ENCODE measurements at regions not wholly inside any gene's neighbourhood (a gene's known extent, or its start where the extent isn't known, plus 50 kb on each side); places are given as distances from the start of the nearest gene placed in this dataset.

DNA sequence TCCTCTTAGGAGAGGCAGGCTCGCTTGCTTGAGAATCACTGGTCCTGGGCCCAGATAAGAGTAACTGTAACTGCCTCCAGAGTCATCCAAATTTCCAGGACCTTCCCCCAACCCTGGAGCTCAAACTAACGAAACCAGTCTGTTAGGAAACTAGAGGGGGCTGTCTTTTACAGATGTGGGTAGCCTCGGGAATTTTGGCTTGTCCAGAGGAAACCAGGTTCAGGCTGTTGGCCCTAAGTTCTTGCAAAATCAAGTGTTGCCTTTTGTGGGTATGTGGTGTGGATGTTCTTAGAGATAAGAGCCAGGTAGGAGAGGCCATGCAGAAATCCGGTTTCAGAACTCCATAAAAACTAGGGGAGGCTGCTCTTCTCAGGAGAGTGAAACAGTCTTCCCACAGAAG is 125.0 kb upstream of the DLX2 start:
- Histone ChIP-seq H3K27me3 (ENCODE audit: control insufficient read depth, insufficient read depth, low read length) (no peaks in the 10 kb centered on the region), H3K9me3 (ENCODE audit: control insufficient read depth, insufficient read depth, low read depth, low read length) (no peaks in the 10 kb centered on the region), H3K27ac (ENCODE audit: low read length) (no peak overlapping the region), H3K4me3 (ENCODE audit: low read depth in 2 of 2, low read length in 2 of 2) (no peak overlapping the region), H3K36me3 (ENCODE audit: control insufficient read depth, insufficient read depth, low read length) (no peaks in the 10 kb centered on the region), H3K4me1 (ENCODE audit: control insufficient read depth, insufficient read depth, low read length) (no peaks in the 10 kb centered on the region)
- CTCF ChIA-PET, result no interaction called here
- POLR2A ChIA-PET, result no interaction called here
- intact Hi-C loops (cut with micrococcal nuclease; ENCODE audit: unreplicated experiment) (no loop called here), in situ Hi-C loops (cut with HindIII; ENCODE audit: low pct_unique_long_range_greater_than_20kb, low sequenced_read_pairs) (no loop called here)
- DNase-seq (ENCODE audit: low read depth, low spot score), result no peak
- BruUV-seq (replicated peaks), result no TSS peak
- ATAC-seq, result no peak
- TF ChIP-seq, protein P1, sequence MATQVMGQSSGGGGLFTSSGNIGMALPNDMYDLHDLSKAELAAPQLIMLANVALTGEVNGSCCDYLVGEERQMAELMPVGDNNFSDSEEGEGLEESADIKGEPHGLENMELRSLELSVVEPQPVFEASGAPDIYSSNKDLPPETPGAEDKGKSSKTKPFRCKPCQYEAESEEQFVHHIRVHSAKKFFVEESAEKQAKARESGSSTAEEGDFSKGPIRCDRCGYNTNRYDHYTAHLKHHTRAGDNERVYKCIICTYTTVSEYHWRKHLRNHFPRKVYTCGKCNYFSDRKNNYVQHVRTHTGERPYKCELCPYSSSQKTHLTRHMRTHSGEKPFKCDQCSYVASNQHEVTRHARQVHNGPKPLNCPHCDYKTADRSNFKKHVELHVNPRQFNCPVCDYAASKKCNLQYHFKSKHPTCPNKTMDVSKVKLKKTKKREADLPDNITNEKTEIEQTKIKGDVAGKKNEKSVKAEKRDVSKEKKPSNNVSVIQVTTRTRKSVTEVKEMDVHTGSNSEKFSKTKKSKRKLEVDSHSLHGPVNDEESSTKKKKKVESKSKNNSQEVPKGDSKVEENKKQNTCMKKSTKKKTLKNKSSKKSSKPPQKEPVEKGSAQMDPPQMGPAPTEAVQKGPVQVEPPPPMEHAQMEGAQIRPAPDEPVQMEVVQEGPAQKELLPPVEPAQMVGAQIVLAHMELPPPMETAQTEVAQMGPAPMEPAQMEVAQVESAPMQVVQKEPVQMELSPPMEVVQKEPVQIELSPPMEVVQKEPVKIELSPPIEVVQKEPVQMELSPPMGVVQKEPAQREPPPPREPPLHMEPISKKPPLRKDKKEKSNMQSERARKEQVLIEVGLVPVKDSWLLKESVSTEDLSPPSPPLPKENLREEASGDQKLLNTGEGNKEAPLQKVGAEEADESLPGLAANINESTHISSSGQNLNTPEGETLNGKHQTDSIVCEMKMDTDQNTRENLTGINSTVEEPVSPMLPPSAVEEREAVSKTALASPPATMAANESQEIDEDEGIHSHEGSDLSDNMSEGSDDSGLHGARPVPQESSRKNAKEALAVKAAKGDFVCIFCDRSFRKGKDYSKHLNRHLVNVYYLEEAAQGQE (IDR thresholded peaks at IDR 0.05; ENCODE audit: insufficient read depth in 1 of 2, low read depth in 2 of 2, low read length in 1 of 2), result no peak
- TF ChIP-seq TCF7L2 (IDR thresholded peaks at IDR 0.05; ENCODE audit: low read depth, low read length) (no peak), POLR2AphosphoS5 (IDR thresholded peaks at IDR 0.05; ENCODE audit: low read depth, low read length) (no peak), SIN3A (IDR thresholded peaks at IDR 0.05; ENCODE audit: borderline replicate concordance, insufficient read depth, low read depth, low read length) (no peak)
- TF ChIP-seq, protein P2, sequence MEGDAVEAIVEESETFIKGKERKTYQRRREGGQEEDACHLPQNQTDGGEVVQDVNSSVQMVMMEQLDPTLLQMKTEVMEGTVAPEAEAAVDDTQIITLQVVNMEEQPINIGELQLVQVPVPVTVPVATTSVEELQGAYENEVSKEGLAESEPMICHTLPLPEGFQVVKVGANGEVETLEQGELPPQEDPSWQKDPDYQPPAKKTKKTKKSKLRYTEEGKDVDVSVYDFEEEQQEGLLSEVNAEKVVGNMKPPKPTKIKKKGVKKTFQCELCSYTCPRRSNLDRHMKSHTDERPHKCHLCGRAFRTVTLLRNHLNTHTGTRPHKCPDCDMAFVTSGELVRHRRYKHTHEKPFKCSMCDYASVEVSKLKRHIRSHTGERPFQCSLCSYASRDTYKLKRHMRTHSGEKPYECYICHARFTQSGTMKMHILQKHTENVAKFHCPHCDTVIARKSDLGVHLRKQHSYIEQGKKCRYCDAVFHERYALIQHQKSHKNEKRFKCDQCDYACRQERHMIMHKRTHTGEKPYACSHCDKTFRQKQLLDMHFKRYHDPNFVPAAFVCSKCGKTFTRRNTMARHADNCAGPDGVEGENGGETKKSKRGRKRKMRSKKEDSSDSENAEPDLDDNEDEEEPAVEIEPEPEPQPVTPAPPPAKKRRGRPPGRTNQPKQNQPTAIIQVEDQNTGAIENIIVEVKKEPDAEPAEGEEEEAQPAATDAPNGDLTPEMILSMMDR (IDR thresholded peaks at IDR 0.05), result no peak

DNA sequence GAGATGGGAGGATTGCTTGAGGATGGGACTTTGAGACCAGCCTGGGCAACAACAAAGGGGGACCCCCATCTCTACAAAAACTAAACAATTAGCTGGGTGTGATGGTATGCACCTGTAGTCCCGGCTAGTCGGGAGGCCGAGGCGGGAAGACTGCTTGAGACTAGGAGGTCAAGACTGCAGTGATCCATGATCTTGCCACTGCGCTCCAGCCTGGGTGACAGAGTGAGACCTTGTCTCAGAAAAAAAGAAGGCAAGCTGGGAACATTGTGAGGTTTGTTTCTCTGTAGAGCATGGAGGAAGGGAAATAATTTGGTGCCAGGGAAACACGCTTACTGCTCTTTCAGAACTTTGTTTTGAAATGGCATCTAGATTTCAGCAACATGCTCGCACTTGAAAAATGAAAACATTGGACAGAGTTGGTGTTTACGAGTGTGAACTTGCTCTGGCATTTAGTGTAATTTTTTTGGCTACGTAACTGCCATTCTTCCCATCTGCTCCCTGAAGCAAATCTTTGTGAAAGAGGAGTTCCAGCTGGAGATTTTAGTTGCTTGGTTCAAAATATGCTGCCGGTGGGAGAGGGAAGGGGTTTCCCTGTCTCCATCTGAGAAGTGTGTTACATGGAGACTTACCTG is 125.6 kb upstream of the DLX2 start:
- H3K4me1 ChIP-seq (ENCODE audit: control insufficient read depth, insufficient read depth, low read length), result no peaks in the 10 kb centered on the region
- no peak overlapping the region for H3K27ac ChIP-seq (ENCODE audit: low read length)
- H3K4me3 ChIP-seq (ENCODE audit: low read depth in 2 of 2, low read length in 2 of 2), result no peak overlapping the region
- BruUV-seq (replicated peaks), result no TSS peak
- intact Hi-C loops (cut with micrococcal nuclease; ENCODE audit: unreplicated experiment), result no loop called here
- TF ChIP-seq, protein P1 (IDR thresholded peaks at IDR 0.05; ENCODE audit: insufficient read depth in 1 of 2, low read depth in 2 of 2, low read length in 1 of 2), result no peak
- no peak for TF ChIP-seq POLR2AphosphoS5 (IDR thresholded peaks at IDR 0.05; ENCODE audit: low read depth, low read length)
- TF ChIP-seq, protein P2 (IDR thresholded peaks at IDR 0.05), result no peak
- TF ChIP-seq SIN3A (IDR thresholded peaks at IDR 0.05; ENCODE audit: borderline replicate concordance, insufficient read depth, low read depth, low read length), result no peak
- no peak for TF ChIP-seq TCF7L2 (IDR thresholded peaks at IDR 0.05; ENCODE audit: low read depth, low read length)
- ATAC-seq (no peak), DNase-seq (ENCODE audit: low read depth, low spot score) (no peak)
- H3K27me3 ChIP-seq (ENCODE audit: control insufficient read depth, insufficient read depth, low read length), result no peaks in the 10 kb centered on the region; the same call in 1 of the 2 replicates
- no peaks in the 10 kb centered on the region for H3K9me3 ChIP-seq (ENCODE audit: control insufficient read depth, insufficient read depth, low read depth, low read length)
- POLR2A ChIA-PET, result no interaction called here
- CTCF ChIA-PET, result interaction anchor here (0.6 kb wide), 1 partner anchor 25 kb away, joined by 3 read pairs; no protein-coding TSS in a partner anchor
- no peaks in the 10 kb centered on the region for H3K36me3 ChIP-seq (ENCODE audit: control insufficient read depth, insufficient read depth, low read length)
- in situ Hi-C loops (cut with HindIII; ENCODE audit: low pct_unique_long_range_greater_than_20kb, low sequenced_read_pairs), result no loop called here

Data from Panc1 (cell line).